CD4-positive, CD25-positive, alpha-beta regulatory T cell (primary cell): ENCODE measurements at regions not wholly inside any gene's neighbourhood (a gene's known extent, or its start where the extent isn't known, plus 50 kb on each side); places are given as distances from the start of the nearest gene placed in this dataset.
"Not testable (repeated sequence)": the region's sequence is repeated elsewhere in the genome, so short reads cannot be mapped to it uniquely, and the experiment has no call there.

Experiments used
- ATAC-seq, 2 donors: fragments of 150-1000 bp; cut with Tn5 transposase; one replicate each; pipeline ENCODE4 v1.10.0; 2021; ENCODE audit warnings: low read depth in 2 of 2, moderate number of reproducible peaks in 2 of 2, moderate library complexity in 1 of 2
- DNase-seq, 3 donors: peaks; one replicate each; pipeline versions ENCODE4 v3.0.0 to v3.0.0-alpha.2; 2012 to 2022; ENCODE audit warnings: mixed read lengths in 1 of 3
- H3K27ac ChIP-seq: one replicate; pipeline ENCODE4 v1.7.0; 2013; ENCODE audit warnings: mild to moderate bottlenecking, low read length; ENCODE audit not compliant: insufficient read depth, poor library complexity, severe bottlenecking
- H3K27me3 ChIP-seq: one replicate; pipeline ENCODE4 v1.7.0; 2013; ENCODE audit warnings: low read length; ENCODE audit not compliant: control insufficient read depth, insufficient read depth
- H3K36me3 ChIP-seq: one replicate; pipeline ENCODE4 v1.7.0; 2013; ENCODE audit warnings: mild to moderate bottlenecking, low read length, moderate library complexity; ENCODE audit not compliant: control insufficient read depth, insufficient read depth
- H3K4me1 ChIP-seq: 2 replicates; pipeline ENCODE4 v1.7.0; 2013; ENCODE audit warnings: mild to moderate bottlenecking, low read length; ENCODE audit not compliant: insufficient read depth, control insufficient read depth, poor library complexity, severe bottlenecking
- H3K4me3 ChIP-seq: one replicate; pipeline ENCODE4 v1.7.0; 2013; ENCODE audit warnings: low read depth, mild to moderate bottlenecking, low read length, moderate library complexity
- H3K9me3 ChIP-seq, 2 experiments: 1 replicate in 1 of 2; 2 replicates in 1 of 2; pipeline ENCODE4 v1.7.0; 2013; ENCODE audit warnings: low read length in 2 of 2, mild to moderate bottlenecking in 1 of 2, moderate library complexity in 1 of 2; ENCODE audit not compliant: control insufficient read depth in 2 of 2
- H3K27ac Mint-ChIP-seq, 3 donors: one replicate each; pipeline ENCODE4 v1.8.0; 2020 to 2022; ENCODE audit warnings: mild to moderate bottlenecking in 3 of 3, mixed read lengths in 3 of 3, moderate library complexity in 2 of 3
- H3K27me3 Mint-ChIP-seq: one replicate; pipeline ENCODE4 v1.8.0; 2022; ENCODE audit warnings: mild to moderate bottlenecking, mixed read lengths
- H3K36me3 Mint-ChIP-seq: one replicate; pipeline ENCODE4 v1.8.0; 2020; ENCODE audit warnings: mixed read lengths
- H3K4me1 Mint-ChIP-seq, 4 donors: one replicate each; pipeline ENCODE4 v1.8.0; 2020 to 2022; ENCODE audit warnings: mixed read lengths in 4 of 4, mild to moderate bottlenecking in 1 of 4
- H3K4me3 Mint-ChIP-seq, 4 donors: one replicate each; pipeline ENCODE4 v1.8.0; 2020 to 2022; ENCODE audit warnings: mild to moderate bottlenecking in 4 of 4, mixed read lengths in 4 of 4, moderate library complexity in 3 of 4
- H3K9me3 Mint-ChIP-seq, 7 donors: one replicate each; pipeline ENCODE4 v1.8.0; 2020 to 2022; ENCODE audit warnings: mixed read lengths in 7 of 7, mild to moderate bottlenecking in 3 of 7, moderate library complexity in 2 of 7

DNA sequence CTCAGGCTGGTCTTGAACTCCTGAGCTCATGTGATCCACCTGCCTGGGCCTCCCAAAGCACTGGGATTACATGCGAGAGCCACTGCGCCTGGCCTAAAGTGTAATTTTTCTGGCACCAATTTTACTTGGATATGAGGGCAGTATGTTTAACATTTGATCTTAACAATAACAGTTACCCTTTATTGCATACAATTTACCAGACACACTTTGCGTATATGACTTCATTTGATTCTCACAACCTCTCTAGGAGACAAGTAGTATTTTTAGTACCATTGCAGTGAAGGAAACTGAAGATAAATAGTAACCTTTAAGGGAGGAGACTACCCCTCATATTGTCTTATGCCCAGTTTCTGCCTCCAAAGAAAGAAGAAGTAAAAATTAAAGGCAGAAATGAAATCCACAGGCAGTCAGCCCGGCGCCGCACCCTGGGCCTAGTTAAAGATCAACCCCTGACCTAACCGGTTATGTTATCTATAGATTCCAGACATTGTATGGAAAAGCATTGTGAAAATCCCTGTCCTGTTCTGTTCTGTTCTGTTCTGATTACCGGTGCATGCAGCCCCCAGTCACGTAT lies 54.0 kb downstream of the CYP26A1 start:
- H3K36me3 ChIP-seq, H3K27ac ChIP-seq, H3K27me3 ChIP-seq, H3K27ac Mint-ChIP-seq, H3K4me3 Mint-ChIP-seq, ATAC-seq, H3K9me3 ChIP-seq, H3K4me3 ChIP-seq, H3K27me3 Mint-ChIP-seq, DNase-seq: not testable (repeated sequence)
- H3K9me3 Mint-ChIP-seq = peaks cover 0 to 22% (median 7%) of the 10 kb centered on the region in 7 donors
- H3K4me1 ChIP-seq = peaks cover 21% of the 10 kb centered on the region
- H3K4me1 Mint-ChIP-seq = peaks cover 10 to 50% (median 32%) of the 10 kb centered on the region in 4 donors
- H3K36me3 Mint-ChIP-seq = peaks cover 11% of the 10 kb centered on the region

DNA sequence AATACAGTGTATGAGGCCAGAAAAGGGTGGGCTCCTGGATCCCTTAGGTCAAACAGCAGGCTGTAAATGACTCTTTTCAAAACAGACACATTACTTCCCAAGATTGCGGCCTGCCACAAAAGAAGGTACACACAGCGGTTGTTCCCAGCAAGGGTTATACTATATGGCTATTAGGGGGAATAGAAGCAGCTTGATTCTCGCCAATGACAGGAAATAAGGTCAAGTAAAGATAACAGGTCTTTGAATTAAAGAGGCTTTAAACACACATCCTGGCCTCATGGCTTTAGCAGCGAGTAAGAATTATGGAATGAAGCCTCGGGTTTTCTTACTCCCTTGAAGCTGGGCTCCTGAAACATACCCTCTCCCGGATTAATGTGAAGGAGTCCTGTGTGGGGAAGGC lies 58.3 kb downstream of the CYP26A1 start:
- H3K4me1 Mint-ChIP-seq = peaks cover 0 to 12% (median 5%) of the 10 kb centered on the region in 4 donors
- no peak overlapping the region for H3K27ac Mint-ChIP-seq
- H3K36me3 ChIP-seq = no peaks in the 10 kb centered on the region
- no peak for ATAC-seq
- H3K27ac ChIP-seq = no peak overlapping the region
- no peak overlapping the region for H3K4me3 ChIP-seq
- peaks cover 7% of the 10 kb centered on the region for H3K27me3 Mint-ChIP-seq
- no peaks in the 10 kb centered on the region for H3K4me1 ChIP-seq
- peaks cover 4% of the 10 kb centered on the region for H3K36me3 Mint-ChIP-seq
- DNase-seq = no peak
- no peaks in the 10 kb centered on the region for H3K27me3 ChIP-seq
- no peak overlapping the region for H3K4me3 Mint-ChIP-seq
- peaks cover 0 to 6% (median 2%) of the 10 kb centered on the region in 7 donors for H3K9me3 Mint-ChIP-seq
- H3K9me3 ChIP-seq = peaks cover 0 to under 1% of the 10 kb centered on the region in 2 experiments

DNA sequence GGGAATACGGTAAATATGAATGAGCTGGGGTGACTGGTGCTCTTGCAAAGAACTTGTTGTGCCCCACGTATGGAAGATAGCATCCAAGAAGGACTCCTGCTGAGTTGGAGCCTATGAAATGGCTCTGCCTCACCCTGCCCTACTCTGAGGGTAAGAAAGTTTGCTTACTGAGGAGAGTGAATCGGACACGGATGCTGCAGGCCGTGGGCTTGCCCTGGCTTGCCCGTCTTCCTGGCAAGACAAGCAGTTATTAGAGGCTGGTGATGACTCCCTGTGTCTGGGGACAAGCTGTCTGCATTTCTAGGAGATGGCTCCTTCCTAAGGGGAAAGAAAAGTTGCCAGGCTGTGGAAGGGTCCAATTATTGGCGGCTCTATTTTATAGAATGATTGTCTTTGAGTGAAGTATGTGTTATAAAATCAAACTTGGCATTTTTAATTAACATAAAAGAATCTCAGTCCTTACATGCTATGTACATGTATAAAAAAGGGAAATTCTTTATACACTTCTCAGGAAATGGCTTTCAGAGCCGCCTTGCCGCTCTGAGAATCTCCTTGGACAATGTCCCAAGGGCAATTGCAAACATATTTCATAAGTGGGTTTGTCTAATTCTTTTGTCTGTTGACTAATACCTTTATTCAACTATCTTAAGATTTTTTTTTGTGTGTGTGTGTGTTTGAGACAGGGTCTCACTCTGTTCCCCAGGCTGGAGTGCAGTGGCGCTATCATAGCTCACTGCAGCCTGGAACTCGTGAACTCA lies 64.6 kb downstream of the CYP26A1 start:
- no peak overlapping the region for H3K27ac Mint-ChIP-seq
- ATAC-seq (no peak), DNase-seq (no peak)
- no peaks in the 10 kb centered on the region for H3K9me3 ChIP-seq
- no peaks in the 10 kb centered on the region for H3K4me1 Mint-ChIP-seq
- no peaks in the 10 kb centered on the region for H3K4me1 ChIP-seq
- H3K4me3 Mint-ChIP-seq = no peak overlapping the region
- no peaks in the 10 kb centered on the region for H3K36me3 Mint-ChIP-seq
- no peaks in the 10 kb centered on the region for H3K27me3 ChIP-seq
- H3K27ac ChIP-seq = no peak overlapping the region
- peaks cover 0 to 1% (median 0%) of the 10 kb centered on the region in 7 donors for H3K9me3 Mint-ChIP-seq
- H3K36me3 ChIP-seq = no peaks in the 10 kb centered on the region
- no peak overlapping the region for H3K4me3 ChIP-seq
- peaks cover 27% of the 10 kb centered on the region for H3K27me3 Mint-ChIP-seq

DNA sequence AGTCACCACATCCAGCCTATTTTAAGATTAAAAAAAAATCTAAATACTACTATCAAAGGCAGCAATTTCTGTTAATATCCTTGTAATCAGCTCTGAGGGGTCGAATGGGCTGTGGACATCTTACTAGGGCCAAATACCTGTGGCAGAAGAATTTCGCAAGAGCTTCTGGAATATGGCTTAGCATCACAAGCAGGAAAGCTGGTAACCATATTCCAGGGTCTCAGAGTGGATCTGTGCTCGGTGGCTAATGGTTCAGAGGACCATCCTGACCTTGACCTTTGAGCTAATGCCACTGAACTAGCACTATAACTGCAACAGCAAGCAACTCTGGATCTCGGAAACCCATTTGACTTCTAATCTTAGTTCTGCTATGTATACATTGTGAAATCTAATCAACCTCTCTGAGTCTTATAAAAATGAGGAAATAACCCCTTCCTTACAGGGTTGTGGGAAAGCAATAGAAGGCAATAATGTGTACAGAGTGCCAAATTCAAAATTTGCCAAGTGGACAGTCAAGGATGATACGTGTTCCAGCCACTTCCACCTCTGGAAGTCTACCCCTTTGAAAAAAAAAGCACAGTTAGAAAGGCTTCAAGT lies 65.5 kb downstream of the CYP26A1 start:
- Mint-ChIP-seq H3K4me1 (no peaks in the 10 kb centered on the region), H3K27me3 (peaks cover 21% of the 10 kb centered on the region), H3K4me3 (no peak overlapping the region), H3K27ac (no peak overlapping the region), H3K9me3 (peaks cover 0 to 1% (median 0%) of the 10 kb centered on the region in 7 donors), H3K36me3 (no peaks in the 10 kb centered on the region)
- DNase-seq (no peak), ATAC-seq (no peak)
- H3K36me3 ChIP-seq = no peaks in the 10 kb centered on the region
- no peak overlapping the region for H3K4me3 ChIP-seq
- no peaks in the 10 kb centered on the region for H3K4me1 ChIP-seq
- no peaks in the 10 kb centered on the region for H3K9me3 ChIP-seq
- H3K27me3 ChIP-seq = no peaks in the 10 kb centered on the region
- H3K27ac ChIP-seq = no peak overlapping the region

DNA sequence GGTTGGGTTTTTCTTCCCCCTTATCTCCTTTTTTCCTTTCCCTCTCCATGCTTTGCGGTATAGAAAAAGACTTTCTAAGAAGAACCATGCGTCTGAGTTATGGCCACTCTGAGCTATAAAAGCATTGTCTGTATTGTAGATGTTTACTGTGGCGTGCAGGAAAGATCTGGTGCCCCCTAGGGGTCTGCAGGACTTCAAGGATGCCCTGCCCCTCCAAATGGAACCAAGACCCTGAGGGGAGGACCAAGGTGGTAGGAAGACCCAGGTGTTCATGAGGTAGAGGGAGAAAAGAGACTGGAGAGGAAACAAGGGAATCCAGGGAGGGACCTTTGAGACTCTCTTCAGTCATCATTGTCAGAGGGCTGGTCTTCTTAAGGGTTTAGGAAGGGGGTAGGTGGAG lies 68.8 kb downstream of the CYP26A1 start:
- DNase-seq (no peak), ATAC-seq (no peak)
- Histone ChIP-seq H3K27me3 (no peaks in the 10 kb centered on the region), H3K4me1 (no peaks in the 10 kb centered on the region), H3K9me3 (no peaks in the 10 kb centered on the region), H3K27ac (no peak overlapping the region), H3K36me3 (no peaks in the 10 kb centered on the region), H3K4me3 (no peak overlapping the region)
- no peaks in the 10 kb centered on the region for H3K4me1 Mint-ChIP-seq
- H3K9me3 Mint-ChIP-seq = no peaks in the 10 kb centered on the region
- H3K27ac Mint-ChIP-seq = no peak overlapping the region
- H3K4me3 Mint-ChIP-seq = no peak overlapping the region
- H3K36me3 Mint-ChIP-seq = no peaks in the 10 kb centered on the region
- peaks cover 26% of the 10 kb centered on the region for H3K27me3 Mint-ChIP-seq

DNA sequence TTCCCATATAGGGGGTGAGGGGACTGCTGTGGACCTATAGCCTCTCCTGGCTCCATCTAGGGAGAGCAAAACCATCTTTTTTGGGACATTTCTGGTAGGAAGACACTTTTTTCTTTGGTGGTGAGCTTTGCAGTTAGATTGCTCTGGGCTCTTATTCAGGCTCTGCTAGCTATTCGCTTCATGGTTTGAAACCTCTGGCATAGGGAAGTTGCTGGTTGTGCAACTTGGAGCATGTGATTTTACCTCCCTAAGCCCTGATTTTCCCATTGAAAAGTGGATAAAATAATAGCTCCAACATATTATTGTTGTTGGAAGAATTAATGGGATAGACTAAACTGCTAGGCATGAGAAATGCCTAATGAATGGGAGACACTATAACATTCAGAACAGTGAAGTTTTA lies 69.6 kb downstream of the CYP26A1 start:
- ATAC-seq (no peak), DNase-seq (no peak)
- Histone ChIP-seq H3K27me3 (no peaks in the 10 kb centered on the region), H3K27ac (no peak overlapping the region), H3K36me3 (no peaks in the 10 kb centered on the region), H3K4me1 (no peaks in the 10 kb centered on the region), H3K9me3 (no peaks in the 10 kb centered on the region), H3K4me3 (no peak overlapping the region)
- peaks cover 32% of the 10 kb centered on the region for H3K27me3 Mint-ChIP-seq
- peaks cover 0 to under 1% (median 0%) of the 10 kb centered on the region in 7 donors for H3K9me3 Mint-ChIP-seq
- no peak overlapping the region for H3K27ac Mint-ChIP-seq
- no peaks in the 10 kb centered on the region for H3K4me1 Mint-ChIP-seq
- no peaks in the 10 kb centered on the region for H3K36me3 Mint-ChIP-seq
- H3K4me3 Mint-ChIP-seq = no peak overlapping the region

DNA sequence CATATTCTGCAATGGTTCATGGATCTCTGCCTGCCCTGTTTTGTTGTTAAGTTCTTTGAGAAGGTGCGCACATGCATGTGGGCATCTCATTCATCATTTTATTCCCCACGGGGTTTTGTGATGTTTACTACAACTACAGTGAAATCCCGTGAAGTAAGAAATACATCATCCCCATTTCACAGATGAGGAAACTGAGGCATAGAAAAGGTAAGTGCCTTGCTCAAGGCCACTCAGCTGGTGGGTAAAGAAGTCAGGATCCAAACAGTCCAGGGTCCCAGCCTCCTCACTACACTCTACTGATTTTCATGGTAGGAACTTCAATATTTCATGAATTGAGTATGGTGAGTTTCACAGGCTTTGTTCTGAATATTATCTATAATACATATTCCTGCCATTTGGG lies 72.6 kb downstream of the CYP26A1 start:
- Mint-ChIP-seq H3K27ac (no peak overlapping the region), H3K27me3 (peaks cover 17% of the 10 kb centered on the region), H3K36me3 (no peaks in the 10 kb centered on the region), H3K4me3 (no peak overlapping the region), H3K4me1 (peaks cover 0 to 17% (median 8%) of the 10 kb centered on the region in 4 donors), H3K9me3 (peaks cover 0 to 1% (median 0%) of the 10 kb centered on the region in 7 donors)
- ATAC-seq (no peak), DNase-seq (no peak)
- no peaks in the 10 kb centered on the region for H3K9me3 ChIP-seq
- peaks cover 10% of the 10 kb centered on the region for H3K4me1 ChIP-seq
- no peaks in the 10 kb centered on the region for H3K27me3 ChIP-seq
- H3K36me3 ChIP-seq = no peaks in the 10 kb centered on the region
- no peak overlapping the region for H3K27ac ChIP-seq
- H3K4me3 ChIP-seq = no peak overlapping the region
